ENCODE measurements at regions not wholly inside any gene's neighbourhood (a gene's known extent, or its start where the extent isn't known, plus 50 kb on each side); places are given as distances from the start of the nearest gene placed in this dataset.

GRCh38 chr4:112717856-112718255 is 80.9 kb downstream of the LARP7 start:
- Histone ChIP-seq H2AFZ (ENCODE audit: insufficient read depth, low read depth, low read length, poor library complexity, severe bottlenecking) (no peak overlapping the region), H3K4me2 (replicated peaks; ENCODE audit: low read depth, low read length, poor library complexity, severe bottlenecking) (no peak overlapping the region), H4K20me1 (ENCODE audit: control insufficient read depth, insufficient read depth, low read length, poor library complexity, severe bottlenecking) (no peaks in the 10 kb centered on the region), H3K9ac (ENCODE audit: low read length) (no peak overlapping the region), H3K79me2 (ENCODE audit: control insufficient read depth, insufficient read depth, low read length) (no peaks in the 10 kb centered on the region), H3K4me1 (ENCODE audit: control insufficient read depth in 2 of 2, insufficient read depth in 2 of 2, low read length in 2 of 2) (peaks cover 3 to 4% of the 10 kb centered on the region in 2 donors), H3K36me3 (replicated peaks in 1 of 2; ENCODE audit: control extremely low read depth in 1 of 2, control insufficient read depth in 1 of 2, extremely low read depth in 1 of 2, insufficient read depth in 2 of 2, low read length in 1 of 2) (no peaks in the 10 kb centered on the region), H3K27ac (ENCODE audit: low read length in 2 of 2) (no peak overlapping the region), H3K27me3 (replicated peaks in 1 of 4; ENCODE audit: control extremely low read depth in 1 of 4, control insufficient read depth in 3 of 4, insufficient read depth in 4 of 4, low read length in 3 of 4) (peaks cover 0 to 3% (median 0%) of the 10 kb centered on the region in 4 experiments), H3K9me3 (ENCODE audit: control extremely low read depth in 1 of 3, control insufficient read depth in 2 of 3, insufficient read depth in 1 of 3, low read length in 2 of 3) (no peaks in the 10 kb centered on the region), H3K4me3 (ENCODE audit: control extremely low read depth in 1 of 5, extremely low read depth in 1 of 5, insufficient read depth in 1 of 5, low read depth in 2 of 5, low read length in 4 of 5) (no peak overlapping the region)
- Mint-ChIP-seq H3K4me1 (peaks cover 6% of the 10 kb centered on the region), H3K9me3 (ENCODE audit: insufficient read depth) (no peaks in the 10 kb centered on the region), H3K27me3 (peaks cover 17% of the 10 kb centered on the region), H3K27ac (no peak overlapping the region), H3K4me3 (no peak overlapping the region)
- DNase-seq (no peak), ATAC-seq (ENCODE audit: low read depth) (no peak)
- no peak for TF ChIP-seq EZH2 (IDR thresholded peaks at IDR 0.05; ENCODE audit: borderline replicate concordance, insufficient read depth, low read depth, low read length, poor library complexity, severe bottlenecking)
- TF ChIP-seq, protein P1, sequence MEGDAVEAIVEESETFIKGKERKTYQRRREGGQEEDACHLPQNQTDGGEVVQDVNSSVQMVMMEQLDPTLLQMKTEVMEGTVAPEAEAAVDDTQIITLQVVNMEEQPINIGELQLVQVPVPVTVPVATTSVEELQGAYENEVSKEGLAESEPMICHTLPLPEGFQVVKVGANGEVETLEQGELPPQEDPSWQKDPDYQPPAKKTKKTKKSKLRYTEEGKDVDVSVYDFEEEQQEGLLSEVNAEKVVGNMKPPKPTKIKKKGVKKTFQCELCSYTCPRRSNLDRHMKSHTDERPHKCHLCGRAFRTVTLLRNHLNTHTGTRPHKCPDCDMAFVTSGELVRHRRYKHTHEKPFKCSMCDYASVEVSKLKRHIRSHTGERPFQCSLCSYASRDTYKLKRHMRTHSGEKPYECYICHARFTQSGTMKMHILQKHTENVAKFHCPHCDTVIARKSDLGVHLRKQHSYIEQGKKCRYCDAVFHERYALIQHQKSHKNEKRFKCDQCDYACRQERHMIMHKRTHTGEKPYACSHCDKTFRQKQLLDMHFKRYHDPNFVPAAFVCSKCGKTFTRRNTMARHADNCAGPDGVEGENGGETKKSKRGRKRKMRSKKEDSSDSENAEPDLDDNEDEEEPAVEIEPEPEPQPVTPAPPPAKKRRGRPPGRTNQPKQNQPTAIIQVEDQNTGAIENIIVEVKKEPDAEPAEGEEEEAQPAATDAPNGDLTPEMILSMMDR (IDR thresholded peaks at IDR 0.05) = no peak
- ChIA-PET CTCF (interaction anchor here (0.6 to 1.1 kb wide), 3 partner anchors 13 to 47 kb away, joined by 3 to 4 read pairs (median 3); no protein-coding TSS in a partner anchor), POLR2A (no interaction called here)
- intact Hi-C loops (cut with micrococcal nuclease) = no loop called here
- WGBS (ENCODE audit: insufficient coverage) = no CpG with 5 or more reads among the region's 1 CpG

DNA sequence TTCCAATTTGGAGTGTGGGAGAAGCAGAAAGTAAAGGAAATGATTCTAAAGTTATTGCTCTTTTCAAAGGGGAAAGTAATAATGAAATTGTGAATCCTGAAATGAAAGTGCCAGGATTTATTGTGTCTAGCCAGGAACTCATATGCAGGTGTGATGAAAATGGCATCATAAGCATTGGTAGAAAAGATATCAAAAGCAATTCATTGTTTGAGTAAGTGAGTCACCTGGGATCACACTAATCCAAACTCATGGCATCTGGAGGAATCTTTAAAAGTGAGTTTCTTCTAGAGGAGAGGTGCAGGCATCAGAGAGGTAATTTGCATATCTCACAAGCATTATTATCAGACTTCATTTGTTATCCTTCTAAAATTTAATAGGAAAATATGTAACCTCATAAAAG is 84.7 kb downstream of the LARP7 start:
- Histone ChIP-seq H3K27me3 (replicated peaks in 1 of 4; ENCODE audit: control extremely low read depth in 1 of 4, control insufficient read depth in 3 of 4, insufficient read depth in 4 of 4, low read length in 3 of 4) (peaks cover 0 to 3% (median 0%) of the 10 kb centered on the region in 4 experiments), H4K20me1 (ENCODE audit: control insufficient read depth, insufficient read depth, low read length, poor library complexity, severe bottlenecking) (no peaks in the 10 kb centered on the region), H3K9ac (ENCODE audit: low read length) (no peak overlapping the region), H2AFZ (ENCODE audit: insufficient read depth, low read depth, low read length, poor library complexity, severe bottlenecking) (no peak overlapping the region), H3K36me3 (replicated peaks in 1 of 2; ENCODE audit: control extremely low read depth in 1 of 2, control insufficient read depth in 1 of 2, extremely low read depth in 1 of 2, insufficient read depth in 2 of 2, low read length in 1 of 2) (no peaks in the 10 kb centered on the region), H3K79me2 (ENCODE audit: control insufficient read depth, insufficient read depth, low read length) (no peaks in the 10 kb centered on the region), H3K4me2 (replicated peaks; ENCODE audit: low read depth, low read length, poor library complexity, severe bottlenecking) (no peak overlapping the region), H3K4me3 (ENCODE audit: control extremely low read depth in 1 of 5, extremely low read depth in 1 of 5, insufficient read depth in 1 of 5, low read depth in 2 of 5, low read length in 4 of 5) (no peak overlapping the region), H3K4me1 (ENCODE audit: control insufficient read depth in 2 of 2, insufficient read depth in 2 of 2, low read length in 2 of 2) (peaks cover 3 to 4% of the 10 kb centered on the region in 2 donors), H3K27ac (ENCODE audit: low read length in 2 of 2) (no peak overlapping the region), H3K9me3 (ENCODE audit: control extremely low read depth in 1 of 3, control insufficient read depth in 2 of 3, insufficient read depth in 1 of 3, low read length in 2 of 3) (no peaks in the 10 kb centered on the region)
- DNase-seq (no peak), ATAC-seq (ENCODE audit: low read depth) (no peak)
- ChIA-PET POLR2A (interaction anchor here (0.6 kb wide), 1 partner anchor 84 kb away, joined by 4 read pairs; no protein-coding TSS in a partner anchor), CTCF (interaction anchor here (1.0 kb wide), 1 partner anchor 41 kb away, joined by 4 read pairs; no protein-coding TSS in a partner anchor)
- peaks cover 6% of the 10 kb centered on the region for H3K4me1 Mint-ChIP-seq
- peaks cover 20% of the 10 kb centered on the region for H3K27me3 Mint-ChIP-seq
- TF ChIP-seq EZH2 (IDR thresholded peaks at IDR 0.05; ENCODE audit: borderline replicate concordance, insufficient read depth, low read depth, low read length, poor library complexity, severe bottlenecking) = no peak
- TF ChIP-seq, protein P1 (IDR thresholded peaks at IDR 0.05) = no peak
- intact Hi-C loops (cut with micrococcal nuclease) = no loop called here
- H3K9me3 Mint-ChIP-seq (ENCODE audit: insufficient read depth) = no peaks in the 10 kb centered on the region
- H3K27ac Mint-ChIP-seq = no peak overlapping the region
- no peak overlapping the region for H3K4me3 Mint-ChIP-seq

Measured in B cell (primary cell).